Endothelial cell of umbilical vein (primary cell): ENCODE measurements at regions not wholly inside any gene's neighbourhood (a gene's known extent, or its start where the extent isn't known, plus 50 kb on each side); places are given as distances from the start of the nearest gene placed in this dataset.

ENCODE experiments used
- BruUV-seq: library from RNA; stranded (reverse); fragments of 400-500 nt; replicated peaks from 2 replicates; lab custom pipeline; 2021; lab: Mats Ljungman, UMichigan
- CTCF ChIA-PET: fragments of 300-600, 350-600 bp; sonication (Branson Sonifier 250); formaldehyde crosslinking; loops from one replicate; lab custom pipeline; 2021; ENCODE audit warnings: antibody characterized with exemption, inconsistent platforms; lab: Charles Lee
- POLR2A ChIA-PET: fragments of 300-600, 350-600 bp; sonication (Branson Sonifier 250); formaldehyde crosslinking; loops from one replicate; lab custom pipeline; 2021; ENCODE audit warnings: antibody characterized with exemption, inconsistent platforms; lab: Charles Lee
- DNase-seq: peaks from one replicate; pipeline ENCODE4 v3.0.0-alpha.2; 2011; ENCODE audit warnings: low read depth, low spot score
- FAIRE-seq: peaks from 2 replicates; lab custom pipeline; 2011; peaks lifted over from hg19 to GRCh38; lab: Jason Lieb, UNC
- H2AFZ ChIP-seq: 2 replicates; pipeline ENCODE4 v1.6.0; 2012; ENCODE audit warnings: low read depth, low read length, control low read depth, inconsistent platforms
- H3K27ac ChIP-seq: 2 replicates; pipeline ENCODE4 v1.5.1; 2011; ENCODE audit warnings: low read depth, mild to moderate bottlenecking, control low read depth, low read length, moderate library complexity; ENCODE audit not compliant: insufficient read depth
- H3K27me3 ChIP-seq, 2 experiments: 2 replicates each; pipeline versions ENCODE4 v1.6.0 to v1.6.1; 2011; ENCODE audit warnings: low read length in 2 of 2, mixed read lengths in 1 of 2; ENCODE audit not compliant: control insufficient read depth in 2 of 2, insufficient read depth in 2 of 2
- H3K36me3 ChIP-seq, 2 experiments: 2 replicates in 1 of 2; 3 replicates in 1 of 2; pipeline ENCODE4 v1.5.1; 2011; ENCODE audit warnings: low read length in 2 of 2, mild to moderate bottlenecking in 1 of 2, moderate library complexity in 1 of 2; ENCODE audit not compliant: control insufficient read depth in 2 of 2, insufficient read depth in 2 of 2; ENCODE audit errors: extremely low read depth in 1 of 2
- H3K4me1 ChIP-seq: 3 replicates; pipeline ENCODE4 v1.5.1; 2011; ENCODE audit warnings: mild to moderate bottlenecking, low read length; ENCODE audit not compliant: control insufficient read depth, insufficient read depth; ENCODE audit errors: extremely low read depth
- H3K4me2 ChIP-seq: 2 replicates; pipeline ENCODE4 v1.6.1; 2011; ENCODE audit warnings: low read length, control low read depth, mixed read lengths; ENCODE audit not compliant: insufficient read depth
- H3K4me3 ChIP-seq, 3 experiments: fragments of 200-600 bp in 1 of 3; sonication (generic), shearing (Covaris generic) in 1 of 3; replicated peaks in 1 of 3; 2 replicates each; pipeline ENCODE4 v1.5.1; 2011 to 2016; ENCODE audit warnings: control low read depth in 3 of 3, low read length in 3 of 3, mild to moderate bottlenecking in 2 of 3, inconsistent platforms in 1 of 3, low read depth in 1 of 3, moderate library complexity in 1 of 3; ENCODE audit not compliant: insufficient read depth in 1 of 3
- H3K79me2 ChIP-seq: 2 replicates; pipeline ENCODE4 v1.6.0; 2012; ENCODE audit warnings: low read length, inconsistent platforms; ENCODE audit not compliant: control insufficient read depth, insufficient read depth
- H3K9ac ChIP-seq: replicated peaks from 2 replicates; pipeline ENCODE3; 2011; ENCODE audit warnings: low read length, control low read depth; ENCODE audit not compliant: insufficient read depth; ENCODE audit errors: extremely low read depth
- H3K9me1 ChIP-seq: replicated peaks from 3 replicates; pipeline ENCODE4 v1.6.0; 2011; ENCODE audit warnings: mild to moderate bottlenecking, low read length; ENCODE audit not compliant: control insufficient read depth, insufficient read depth; ENCODE audit errors: extremely low read depth
- H3K9me3 ChIP-seq: replicated peaks from 2 replicates; pipeline ENCODE4 v1.5.1; 2012; ENCODE audit warnings: low read length, inconsistent platforms; ENCODE audit not compliant: control insufficient read depth, insufficient read depth
- H4K20me1 ChIP-seq: replicated peaks from 2 replicates; pipeline ENCODE3; 2011; ENCODE audit warnings: mild to moderate bottlenecking, low read length; ENCODE audit not compliant: control insufficient read depth, insufficient read depth; ENCODE audit errors: extremely low read depth
- CTCF ChIP-seq, 2 donors: IDR thresholded peaks; 1 replicate in 1 of 2; 2 replicates in 1 of 2; pipeline ENCODE4 v1.5.1; 2011; ENCODE audit warnings: low read length in 2 of 2, mild to moderate bottlenecking in 2 of 2, moderate library complexity in 2 of 2, control low read depth in 1 of 2, inconsistent platforms in 1 of 2, low read depth in 1 of 2; ENCODE audit not compliant: insufficient read depth in 1 of 2; ENCODE audit errors: extremely low read depth in 1 of 2
- EZH2 ChIP-seq: IDR thresholded peaks from 2 replicates; pipeline ENCODE4 v1.6.1; 2012; ENCODE audit warnings: borderline replicate concordance, low read depth, mild to moderate bottlenecking, moderate library complexity, low read length, inconsistent platforms; ENCODE audit not compliant: severe bottlenecking
- FOS ChIP-seq: IDR thresholded peaks from 2 replicates; pipeline ENCODE4 v1.6.1; 2011; ENCODE audit warnings: mild to moderate bottlenecking, low read length, moderate library complexity, borderline replicate concordance; ENCODE audit not compliant: insufficient read depth
- GATA2 ChIP-seq: IDR thresholded peaks from 2 replicates; pipeline ENCODE4 v1.7.0; 2011; ENCODE audit warnings: low read depth, mild to moderate bottlenecking, moderate library complexity, mixed read lengths, low read length; ENCODE audit not compliant: insufficient read length, insufficient read depth
- JUN ChIP-seq: IDR thresholded peaks from 2 replicates; pipeline ENCODE4 v1.6.1; 2011; ENCODE audit warnings: borderline replicate concordance, low read depth; ENCODE audit not compliant: insufficient read length, insufficient read depth
- MAX ChIP-seq: IDR thresholded peaks from 2 replicates; pipeline ENCODE4 v1.6.1; 2011; ENCODE audit not compliant: insufficient read depth, insufficient read length
- MYC ChIP-seq: IDR thresholded peaks from one replicate; pipeline ENCODE4 v1.6.1; 2011; ENCODE audit warnings: mild to moderate bottlenecking, low read depth, low read length
- POLR2A ChIP-seq: IDR thresholded peaks from 2 replicates; pipeline ENCODE4 v1.6.1; 2012; ENCODE audit warnings: low read depth, mild to moderate bottlenecking, control low read depth, low read length
- POLR2AphosphoS5 ChIP-seq: IDR thresholded peaks from 2 replicates; pipeline ENCODE4 v1.6.1; 2012; ENCODE audit warnings: low read depth, mild to moderate bottlenecking, control low read depth, low read length, moderate library complexity; ENCODE audit not compliant: insufficient read depth
- dilution Hi-C: fragments of 300-500 bp; cut with MboI; formaldehyde crosslinking; loops from one replicate; pipeline ENCODE4 v1.15.0; 2019; ENCODE audit warnings: low sequenced_read_pairs; ENCODE audit not compliant: extremely low pct_ligation_motif_present
- intact Hi-C: fragments of 100-400 bp; cut with micrococcal nuclease; formaldehyde crosslinking; loops from one replicate; pipeline ENCODE4 v1.10.0; 2022

GRCh38 chr13:111492341-111492950 lies 172.0 kb downstream of the TEX29 start:
- BruUV-seq, result no TSS peak
- Histone ChIP-seq H3K27ac (no peak overlapping the region), H3K4me3 (no peak overlapping the region), H3K9ac (no peak overlapping the region), H3K79me2 (no peaks in the 10 kb centered on the region), H3K9me1 (no peaks in the 10 kb centered on the region), H3K36me3 (no peaks in the 10 kb centered on the region), H3K4me1 (no peaks in the 10 kb centered on the region), H3K9me3 (no peaks in the 10 kb centered on the region), H2AFZ (no peak overlapping the region), H3K4me2 (no peak overlapping the region), H3K27me3 (no peaks in the 10 kb centered on the region), H4K20me1 (no peaks in the 10 kb centered on the region)
- no peak for FAIRE-seq
- no peak for DNase-seq
- ChIA-PET POLR2A (no interaction called here), CTCF (no interaction called here)
- intact Hi-C loops, result no loop called here
- TF ChIP-seq CTCF (IDR thresholded peaks at IDR 0.05; ENCODE audit: extremely low read depth in 1 of 2, insufficient read depth in 1 of 2, low read depth in 1 of 2, low read length in 2 of 2), result no peak
- TF ChIP-seq POLR2AphosphoS5, result no peak
- no peak for TF ChIP-seq JUN
- TF ChIP-seq GATA2, result no peak
- TF ChIP-seq FOS, result no peak
- no peak for TF ChIP-seq MYC
- TF ChIP-seq POLR2A, result no peak
- no peak for TF ChIP-seq MAX
- TF ChIP-seq EZH2, result no peak
- dilution Hi-C loops, result no loop called here
